Glutamatergic neuron (in vitro differentiated cells): ENCODE measurements at regions not wholly inside any gene's neighbourhood (a gene's known extent, or its start where the extent isn't known, plus 50 kb on each side); places are given as distances from the start of the nearest gene placed in this dataset.

Experiments
- DNase-seq: peaks from one replicate; pipeline ENCODE4 v3.0.0; 2022
- H3K27ac Mint-ChIP-seq: one replicate; pipeline ENCODE4 v1.8.0; 2020; ENCODE audit warnings: mild to moderate bottlenecking, mixed read lengths, inconsistent platforms; ENCODE audit not compliant: unreplicated experiment
- H3K27me3 Mint-ChIP-seq: one replicate; pipeline ENCODE4 v1.8.0; 2020; ENCODE audit warnings: mild to moderate bottlenecking, moderate library complexity, mixed read lengths, inconsistent platforms; ENCODE audit not compliant: unreplicated experiment
- H3K36me3 Mint-ChIP-seq: one replicate; pipeline ENCODE4 v1.8.0; 2020; ENCODE audit warnings: mild to moderate bottlenecking, mixed read lengths, inconsistent platforms; ENCODE audit not compliant: unreplicated experiment
- H3K4me1 Mint-ChIP-seq: one replicate; pipeline ENCODE4 v1.8.0; 2020; ENCODE audit warnings: mild to moderate bottlenecking, low read depth, mixed read lengths, inconsistent platforms; ENCODE audit not compliant: unreplicated experiment
- H3K4me3 Mint-ChIP-seq: one replicate; pipeline ENCODE4 v1.8.0; 2020; ENCODE audit warnings: mild to moderate bottlenecking, mixed read lengths, inconsistent platforms; ENCODE audit not compliant: unreplicated experiment
- H3K9me3 Mint-ChIP-seq: one replicate; pipeline ENCODE4 v1.8.0; 2020; ENCODE audit warnings: mild to moderate bottlenecking, moderate library complexity, mixed read lengths, inconsistent platforms; ENCODE audit not compliant: unreplicated experiment
- CTCF ChIP-seq: fragments of 200-600 bp; sonication (generic); IDR thresholded peaks from one replicate; pipeline ENCODE4 v1.5.0; 2021; ENCODE audit not compliant: partially characterized antibody, unreplicated experiment

- peaks cover 5% of the 10 kb centered on the region for H3K4me1 Mint-ChIP-seq
- DNase-seq = no peak
- H3K36me3 Mint-ChIP-seq = no peaks in the 10 kb centered on the region
- H3K27ac Mint-ChIP-seq = no peak overlapping the region
- peaks cover 2% of the 10 kb centered on the region for H3K9me3 Mint-ChIP-seq
- H3K4me3 Mint-ChIP-seq = no peak overlapping the region
- peaks cover 3% of the 10 kb centered on the region for H3K27me3 Mint-ChIP-seq
- TF ChIP-seq CTCF = no peak
Measured at GRCh38 chr1:187294421-187295201, 465.9 kb downstream of the PLA2G4A start.

GRCh38 chr1:187300081-187300480, 471.3 kb downstream of the PLA2G4A start:
- Mint-ChIP-seq H3K4me1 (peaks cover 8% of the 10 kb centered on the region), H3K4me3 (no peak overlapping the region), H3K36me3 (no peaks in the 10 kb centered on the region), H3K27ac (no peak overlapping the region), H3K9me3 (peaks cover 4% of the 10 kb centered on the region), H3K27me3 (peaks cover 3% of the 10 kb centered on the region)
- no peak for DNase-seq
- TF ChIP-seq CTCF = no peak

GRCh38 chr1:187306710-187307415, 478.1 kb downstream of the PLA2G4A start:
- Mint-ChIP-seq H3K36me3 (no peaks in the 10 kb centered on the region), H3K9me3 (no peaks in the 10 kb centered on the region), H3K27ac (no peak overlapping the region), H3K27me3 (no peaks in the 10 kb centered on the region), H3K4me1 (no peaks in the 10 kb centered on the region), H3K4me3 (no peak overlapping the region)
- DNase-seq = no peak
- TF ChIP-seq CTCF = no peak

GRCh38 chr1:187310038-187310631, 481.4 kb downstream of the PLA2G4A start:
- no peaks in the 10 kb centered on the region for H3K36me3 Mint-ChIP-seq
- H3K9me3 Mint-ChIP-seq = no peaks in the 10 kb centered on the region
- H3K27ac Mint-ChIP-seq = no peak overlapping the region
- H3K27me3 Mint-ChIP-seq = no peaks in the 10 kb centered on the region
- no peak overlapping the region for H3K4me3 Mint-ChIP-seq
- no peak for DNase-seq
- no peaks in the 10 kb centered on the region for H3K4me1 Mint-ChIP-seq
- TF ChIP-seq CTCF = no peak

- no peak overlapping the region for H3K27ac Mint-ChIP-seq
- H3K27me3 Mint-ChIP-seq = no peaks in the 10 kb centered on the region
- H3K9me3 Mint-ChIP-seq = no peaks in the 10 kb centered on the region
- DNase-seq = no peak
- TF ChIP-seq CTCF = no peak
- no peaks in the 10 kb centered on the region for H3K4me1 Mint-ChIP-seq
- H3K4me3 Mint-ChIP-seq = no peak overlapping the region
- H3K36me3 Mint-ChIP-seq = no peaks in the 10 kb centered on the region
Measured at GRCh38 chr1:187313115-187313514, 484.4 kb downstream of the PLA2G4A start.
